Epithelial cell of proximal tubule (primary cell): ENCODE measurements at regions not wholly inside any gene's neighbourhood (a gene's known extent, or its start where the extent isn't known, plus 50 kb on each side); places are given as distances from the start of the nearest gene placed in this dataset.
A peak's percentile ranks its signal among the peaks of the same experiment; 100 is the strongest.

Experiments
- DNase-seq: peaks from one replicate; pipeline ENCODE4 v3.0.0-alpha.2; 2011; ENCODE audit warnings: low read depth
- H3K4me3 ChIP-seq: 2 replicates; pipeline ENCODE4 v1.5.1; 2011; ENCODE audit warnings: low read depth, mild to moderate bottlenecking, low read length
- TF ChIP-seq, protein P1 (sequence below): conservative IDR thresholded peaks from 2 replicates; pipeline ENCODE4 v1.5.1; 2012; ENCODE audit warnings: low read depth, mild to moderate bottlenecking, low read length

DNA sequence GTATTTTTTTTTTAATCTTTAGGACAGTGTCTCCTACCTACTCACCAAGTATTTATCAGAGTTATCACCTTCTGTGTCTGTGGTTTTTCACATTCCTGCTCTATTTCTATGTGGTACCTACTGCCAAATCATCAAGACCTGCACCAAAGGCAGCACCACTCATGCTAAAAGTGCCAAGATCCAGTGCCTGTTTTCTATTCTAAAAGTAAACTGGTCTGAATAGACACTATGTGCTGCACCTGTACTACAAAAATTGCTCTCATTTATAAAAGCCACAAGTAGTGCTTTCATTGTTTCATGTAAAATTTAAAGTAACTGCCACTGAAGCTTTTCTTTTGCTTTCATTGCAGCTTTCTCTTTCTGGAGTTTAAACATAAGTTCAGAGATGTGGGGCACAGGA is 103.9 kb upstream of the GULP1 start:
- H3K4me3 ChIP-seq: no peak overlapping the region
- TF ChIP-seq, protein P1, sequence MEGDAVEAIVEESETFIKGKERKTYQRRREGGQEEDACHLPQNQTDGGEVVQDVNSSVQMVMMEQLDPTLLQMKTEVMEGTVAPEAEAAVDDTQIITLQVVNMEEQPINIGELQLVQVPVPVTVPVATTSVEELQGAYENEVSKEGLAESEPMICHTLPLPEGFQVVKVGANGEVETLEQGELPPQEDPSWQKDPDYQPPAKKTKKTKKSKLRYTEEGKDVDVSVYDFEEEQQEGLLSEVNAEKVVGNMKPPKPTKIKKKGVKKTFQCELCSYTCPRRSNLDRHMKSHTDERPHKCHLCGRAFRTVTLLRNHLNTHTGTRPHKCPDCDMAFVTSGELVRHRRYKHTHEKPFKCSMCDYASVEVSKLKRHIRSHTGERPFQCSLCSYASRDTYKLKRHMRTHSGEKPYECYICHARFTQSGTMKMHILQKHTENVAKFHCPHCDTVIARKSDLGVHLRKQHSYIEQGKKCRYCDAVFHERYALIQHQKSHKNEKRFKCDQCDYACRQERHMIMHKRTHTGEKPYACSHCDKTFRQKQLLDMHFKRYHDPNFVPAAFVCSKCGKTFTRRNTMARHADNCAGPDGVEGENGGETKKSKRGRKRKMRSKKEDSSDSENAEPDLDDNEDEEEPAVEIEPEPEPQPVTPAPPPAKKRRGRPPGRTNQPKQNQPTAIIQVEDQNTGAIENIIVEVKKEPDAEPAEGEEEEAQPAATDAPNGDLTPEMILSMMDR: no peak
- no peak for DNase-seq

DNA sequence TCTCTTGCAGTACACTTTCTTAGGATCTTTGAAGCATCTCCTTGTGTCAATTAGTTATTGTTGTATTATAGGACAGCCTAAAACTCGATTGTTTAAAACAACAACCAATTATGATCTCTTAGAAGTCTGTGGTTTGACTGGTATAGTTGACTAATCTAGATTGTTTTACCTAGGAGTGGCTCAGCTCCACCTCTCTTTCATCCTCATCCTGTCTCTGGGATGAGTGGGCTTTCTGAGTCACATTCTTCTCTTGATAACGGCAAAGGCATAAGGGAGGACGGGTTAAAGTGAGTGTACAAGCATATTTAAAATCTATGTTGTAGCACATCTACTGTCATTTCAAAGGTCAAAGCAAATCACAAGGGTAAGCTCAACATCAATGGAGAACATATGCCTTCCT is 102.3 kb upstream of the GULP1 start:
- DNase-seq: no peak
- H3K4me3 ChIP-seq: no peak overlapping the region
- TF ChIP-seq, protein P1: no peak

DNA sequence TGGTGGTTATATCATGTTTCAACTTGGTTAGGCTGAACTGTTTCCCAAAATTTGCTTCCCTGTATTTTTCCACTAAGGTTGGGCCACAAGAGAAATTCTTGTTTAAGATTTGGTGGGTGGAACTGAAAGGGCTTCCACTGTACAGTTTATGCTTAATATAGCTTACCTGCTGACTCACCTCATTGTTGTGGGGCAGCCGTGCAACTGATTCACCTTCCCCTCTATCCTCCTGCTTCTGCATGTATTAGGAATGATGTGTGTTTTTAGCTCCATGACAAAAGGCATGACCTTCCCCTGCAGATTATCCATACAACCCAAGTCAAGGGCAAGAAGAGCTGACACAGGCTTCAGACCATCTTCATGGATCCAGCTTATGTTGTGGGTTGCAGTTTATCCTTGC is 98.4 kb upstream of the GULP1 start:
- H3K4me3 ChIP-seq: no peak overlapping the region
- no peak for DNase-seq
- TF ChIP-seq, protein P1: no peak

DNA sequence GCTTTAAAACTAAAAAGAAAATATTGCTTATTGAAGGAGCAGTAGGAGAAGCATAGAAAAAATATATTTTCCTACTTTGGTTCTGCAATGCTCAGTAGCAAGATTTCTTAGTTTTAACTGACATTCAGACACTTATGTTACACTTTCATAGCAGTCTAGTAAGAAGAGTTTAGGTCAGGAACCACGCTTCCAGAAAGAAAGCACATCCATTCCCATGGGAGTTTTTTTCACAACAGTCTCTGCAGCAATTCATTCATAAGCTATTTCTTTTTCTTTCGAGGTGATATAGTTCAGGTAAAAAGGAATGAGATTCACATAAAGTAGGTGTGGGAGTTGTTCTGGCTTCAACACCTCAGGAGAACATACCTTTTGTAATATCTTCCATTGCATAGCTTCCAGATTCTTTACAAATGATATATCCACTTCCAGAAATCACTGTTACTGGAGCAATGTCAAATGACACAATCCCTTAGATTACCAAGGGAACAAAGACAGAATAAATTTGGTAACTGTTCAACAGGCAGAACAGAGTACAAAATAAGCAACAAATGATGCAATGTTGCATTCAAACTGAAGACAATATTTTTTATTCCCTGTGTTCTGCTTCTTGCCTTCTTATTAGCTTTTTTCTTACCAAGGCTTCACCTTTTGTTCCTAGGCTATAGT is 95.2 kb upstream of the GULP1 start:
- no peak overlapping the region for H3K4me3 ChIP-seq
- TF ChIP-seq, protein P1: no peak
- DNase-seq: peak; percentile 54

DNA sequence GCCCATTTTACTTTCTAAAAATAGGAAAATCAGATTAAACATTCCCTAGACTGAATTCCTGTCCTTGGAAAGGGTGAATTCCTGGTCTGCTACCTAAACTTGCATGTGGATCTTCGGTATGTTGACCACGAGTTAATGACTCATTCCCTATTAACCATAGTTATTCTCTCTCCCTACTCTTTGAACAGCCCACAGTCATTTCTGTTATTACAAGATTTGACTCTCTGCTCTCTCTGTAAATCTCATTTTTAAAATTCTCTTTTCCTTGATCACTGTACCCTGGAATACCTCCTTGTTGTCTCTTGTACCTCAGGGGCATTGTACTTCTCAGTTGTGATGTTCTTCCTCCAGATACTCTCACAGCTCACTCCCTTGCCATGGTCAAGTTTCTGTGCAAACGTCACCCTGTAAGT is 92.0 kb upstream of the GULP1 start:
- DNase-seq: peak; percentile 92
- H3K4me3 ChIP-seq: no peak overlapping the region
- TF ChIP-seq, protein P1: no peak

DNA sequence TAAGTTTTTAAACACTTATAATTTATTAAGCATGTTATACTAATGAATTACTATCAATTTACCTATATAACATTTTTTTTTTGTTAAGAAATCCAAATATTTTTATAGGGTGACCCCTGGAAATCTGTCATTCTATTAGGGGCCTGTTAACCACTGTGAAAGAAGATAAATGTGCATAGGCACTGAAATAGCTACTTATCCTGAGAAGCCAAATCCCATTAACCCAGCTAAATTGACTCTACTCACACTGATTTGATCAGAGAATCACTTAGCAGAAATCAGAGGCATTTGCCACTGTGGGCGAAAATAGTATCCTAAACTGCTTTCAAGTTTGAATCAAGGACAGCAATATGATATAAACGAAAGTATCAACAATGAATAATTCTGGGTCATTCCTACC is 90.0 kb upstream of the GULP1 start:
- no peak overlapping the region for H3K4me3 ChIP-seq
- TF ChIP-seq, protein P1: no peak

DNA sequence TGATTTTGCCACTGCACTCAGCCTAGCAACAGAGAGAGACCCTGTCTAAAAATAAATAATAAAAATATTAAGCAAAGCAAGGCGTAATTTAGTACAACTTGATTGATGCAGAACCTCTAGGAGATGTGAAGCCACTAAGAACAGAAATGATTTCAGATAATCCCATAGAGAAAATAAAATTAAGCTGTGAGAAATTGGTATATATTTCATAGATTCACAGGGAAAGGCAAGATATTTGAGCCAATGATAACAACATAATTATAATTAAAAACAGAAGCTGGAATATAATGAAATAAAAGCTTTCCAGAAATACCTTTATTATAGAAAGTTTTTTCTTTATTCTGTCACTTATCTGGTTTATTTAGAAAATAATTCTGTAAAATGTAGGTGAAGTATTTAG is 88.9 kb upstream of the GULP1 start:
- DNase-seq: no peak
- TF ChIP-seq, protein P1: no peak
- H3K4me3 ChIP-seq: no peak overlapping the region

More for the DNA sequence above, 90.0 kb upstream of the GULP1 start:
- DNase-seq: no peak
